GM19043 (cell line): ENCODE measurements at regions not wholly inside any gene's neighbourhood (a gene's known extent, or its start where the extent isn't known, plus 50 kb on each side); places are given as distances from the start of the nearest gene placed in this dataset.

Source experiments
- ATAC-seq: cut with Tn5 transposase; IDR thresholded peaks from one replicate; pipeline ENCODE4 v1.9.1; 2021; ENCODE audit warnings: low read depth; ENCODE audit not compliant: unreplicated experiment

GRCh38 chr18:44597797-44598196, 82.9 kb upstream of the SETBP1 start:
- ATAC-seq, result no peak

GRCh38 chr18:44598514-44598913, 82.2 kb upstream of the SETBP1 start:
- ATAC-seq, result no peak

DNA sequence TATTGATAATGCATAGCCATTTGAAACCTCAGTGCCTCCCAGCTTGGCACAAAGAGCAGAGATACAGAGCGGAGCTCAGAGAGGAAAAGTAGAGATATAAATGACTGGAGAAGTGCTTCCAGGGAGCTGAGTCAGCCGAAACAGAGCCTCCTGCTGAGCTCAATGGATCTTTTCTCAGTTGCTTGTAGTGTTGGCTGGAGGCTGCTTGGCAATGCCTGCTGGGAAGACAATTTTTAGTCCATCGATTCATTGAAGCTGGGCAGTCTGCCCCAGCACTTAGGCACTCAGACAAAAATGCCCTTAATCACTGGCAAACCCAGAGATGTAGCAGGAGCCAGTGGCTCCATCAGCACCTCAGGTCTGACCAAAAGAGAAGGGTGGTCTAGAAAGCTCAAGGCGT, 81.3 kb upstream of the SETBP1 start:
- ATAC-seq, result no peak

GRCh38 chr18:44601447-44601846, 79.2 kb upstream of the SETBP1 start:
- ATAC-seq, result no peak

DNA sequence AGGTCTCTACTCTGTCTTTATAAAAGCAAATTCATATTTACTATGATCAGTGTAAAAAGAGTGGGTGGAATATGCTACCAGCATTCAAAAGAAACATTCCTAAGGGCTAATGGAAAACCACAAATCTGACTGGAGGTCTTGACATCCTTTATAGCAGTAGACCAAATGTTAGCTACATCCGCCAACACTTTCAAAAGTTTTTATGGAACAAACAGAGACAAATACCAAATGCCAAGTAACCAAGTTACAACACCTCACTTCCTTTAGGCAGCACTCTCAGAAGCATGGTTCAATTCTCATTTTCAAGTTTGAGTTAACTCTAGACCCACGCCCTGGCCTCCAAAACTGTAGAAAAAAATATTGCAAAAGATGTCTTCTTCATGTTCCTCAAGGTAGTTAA, 78.3 kb upstream of the SETBP1 start:
- no peak for ATAC-seq

- ATAC-seq, result no peak
These were observed 77.8 kb upstream of the SETBP1 start for GRCh38 chr18:44602845-44603244.

- ATAC-seq, result no peak
These were observed 71.3 kb upstream of the SETBP1 start for GRCh38 chr18:44609181-44609941.

DNA sequence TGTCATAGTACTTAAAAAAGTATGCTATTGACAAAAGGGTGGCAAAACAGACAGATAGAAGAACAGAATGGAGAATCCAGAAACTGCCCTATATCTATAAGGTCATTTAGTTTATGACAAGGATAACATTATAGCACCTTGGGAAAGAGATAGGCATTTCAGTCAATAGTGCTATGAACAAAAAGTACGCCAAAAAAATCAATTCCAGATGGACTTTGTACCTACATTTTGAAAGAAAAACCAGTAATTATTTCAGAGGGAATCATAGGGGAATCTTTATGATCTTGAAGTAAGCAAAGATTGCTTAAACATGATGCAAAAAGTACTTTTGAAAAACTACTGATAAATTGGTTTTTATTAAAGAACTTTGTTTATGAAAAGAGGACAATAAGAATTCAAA, 59.9 kb upstream of the SETBP1 start:
- no peak for ATAC-seq

DNA sequence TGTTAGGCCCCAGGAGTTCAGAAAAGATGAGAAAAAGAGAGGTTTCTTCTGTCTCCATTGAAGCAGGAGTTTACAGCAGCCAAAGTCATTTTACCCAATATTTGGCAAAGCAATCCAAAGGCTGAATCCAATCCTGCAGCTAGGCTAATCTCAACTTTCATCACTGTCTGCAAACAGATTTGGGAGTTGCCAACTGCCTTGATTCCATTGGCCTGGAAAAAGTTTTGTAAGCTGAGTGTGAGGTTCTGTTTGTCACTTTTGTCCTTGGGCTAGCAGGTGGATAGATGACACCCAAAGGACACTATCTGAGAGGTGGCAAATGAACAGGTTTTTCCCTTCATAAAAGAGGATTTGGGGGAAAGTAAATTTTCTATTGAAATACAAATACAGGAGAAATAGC, 56.6 kb upstream of the SETBP1 start:
- no peak for ATAC-seq

GRCh38 chr18:44625386-44625785, 55.3 kb upstream of the SETBP1 start:
- no peak for ATAC-seq

- no peak for ATAC-seq
These were observed 54.5 kb upstream of the SETBP1 start for GRCh38 chr18:44626236-44626635.

DNA sequence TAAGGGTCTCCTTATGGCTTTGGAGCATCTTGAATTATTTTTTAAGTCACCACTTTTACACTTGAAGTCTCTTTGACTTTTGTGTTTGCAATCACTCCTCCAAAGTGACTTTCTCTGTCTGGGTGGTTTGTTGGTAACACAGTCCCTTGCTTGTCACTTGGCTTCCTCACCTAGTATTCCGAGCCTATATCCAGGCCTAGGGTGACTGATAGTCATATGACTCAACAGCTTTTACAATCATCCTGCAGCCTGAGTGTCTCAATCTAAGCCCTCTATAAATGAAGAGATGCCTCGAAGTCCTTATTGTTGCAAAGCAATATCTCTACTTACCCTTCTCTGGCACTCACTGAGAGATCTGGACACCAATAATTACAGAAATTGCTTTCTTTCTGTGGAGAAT, 53.9 kb upstream of the SETBP1 start:
- ATAC-seq, result no peak

GRCh38 chr18:44627280-44627679, 53.4 kb upstream of the SETBP1 start:
- ATAC-seq, result no peak

- no peak for ATAC-seq
These were observed 51.3 kb upstream of the SETBP1 start for GRCh38 chr18:44629406-44629805.

DNA sequence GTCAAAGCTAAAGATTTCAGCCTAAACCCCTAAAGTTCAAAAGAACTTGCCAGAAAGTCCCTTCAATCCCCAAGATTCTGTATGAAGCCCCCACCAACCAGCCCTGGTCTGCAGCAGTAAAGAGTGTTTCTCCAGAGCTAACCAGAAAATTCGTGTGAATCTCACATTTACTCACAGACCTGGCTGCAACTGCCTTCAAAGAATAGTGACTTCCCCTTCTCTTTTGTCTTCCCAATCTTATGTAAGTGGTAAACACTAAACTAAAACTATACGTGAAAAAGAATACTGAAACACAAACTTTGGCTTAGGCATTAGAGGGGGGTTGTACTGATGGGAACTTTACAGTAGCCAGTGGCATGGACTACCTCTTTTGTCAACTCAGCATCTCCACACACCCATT, 50.6 kb upstream of the SETBP1 start:
- no peak for ATAC-seq
